H9 (cell line): ENCODE measurements at regions not wholly inside any gene's neighbourhood (a gene's known extent, or its start where the extent isn't known, plus 50 kb on each side); places are given as distances from the start of the nearest gene placed in this dataset.

ENCODE experiments used
- DNase-seq: peaks from one replicate; pipeline ENCODE4 v3.0.0-alpha.2; 2017
- H2AFZ ChIP-seq: one replicate; pipeline ENCODE4 v1.6.1; 2013; ENCODE audit warnings: mild to moderate bottlenecking, low read length, control low read depth, moderate library complexity
- H2AK5ac ChIP-seq: 2 replicates; pipeline ENCODE4 v1.6.1; 2013; ENCODE audit warnings: low read length, control low read depth, mixed read lengths; ENCODE audit not compliant: insufficient read length
- H2BK120ac ChIP-seq: one replicate; pipeline ENCODE4 v1.6.1; 2013; ENCODE audit warnings: low read depth, mild to moderate bottlenecking, low read length, control low read depth, inconsistent platforms; ENCODE audit not compliant: poor library complexity, severe bottlenecking
- H2BK12ac ChIP-seq: 2 replicates; pipeline ENCODE4 v1.6.1; 2013; ENCODE audit warnings: low read length, control low read depth, mixed read lengths, low read depth; ENCODE audit not compliant: insufficient read length
- H2BK15ac ChIP-seq: 2 replicates; pipeline ENCODE4 v1.6.1; 2013; ENCODE audit warnings: low read depth, low read length, control low read depth
- H2BK20ac ChIP-seq: one replicate; pipeline ENCODE4 v1.6.1; 2013; ENCODE audit warnings: low read depth, mild to moderate bottlenecking, low read length, control low read depth, inconsistent platforms; ENCODE audit not compliant: poor library complexity, severe bottlenecking
- H2BK5ac ChIP-seq: 2 replicates; pipeline ENCODE4 v1.6.1; 2013; ENCODE audit warnings: low read length, control low read depth, mixed read lengths; ENCODE audit not compliant: insufficient read length
- H3K14ac ChIP-seq: 2 replicates; pipeline ENCODE4 v1.6.1; 2013; ENCODE audit warnings: low read length, control low read depth; ENCODE audit not compliant: insufficient read depth
- H3K18ac ChIP-seq: 2 replicates; pipeline ENCODE4 v1.6.1; 2013; ENCODE audit warnings: low read depth, mild to moderate bottlenecking, mixed read lengths, low read length, control low read depth; ENCODE audit not compliant: insufficient read length
- H3K23ac ChIP-seq: 2 replicates; pipeline ENCODE4 v1.6.1; 2013; ENCODE audit warnings: low read length, control low read depth, mixed read lengths, low read depth; ENCODE audit not compliant: insufficient read length
- H3K23me2 ChIP-seq: 2 replicates; pipeline ENCODE4 v1.6.1; 2013; ENCODE audit warnings: low read depth, mild to moderate bottlenecking, mixed read lengths, low read length, control low read depth; ENCODE audit not compliant: insufficient read length, poor library complexity, severe bottlenecking
- H3K27ac ChIP-seq: 2 replicates; pipeline ENCODE4 v1.5.1; 2013; ENCODE audit warnings: low read length, control low read depth, mixed read lengths, low read depth; ENCODE audit not compliant: insufficient read length
- H3K27me3 ChIP-seq: 2 replicates; pipeline ENCODE4 v1.6.1; 2013; ENCODE audit warnings: low read length, control low read depth, inconsistent platforms; ENCODE audit not compliant: insufficient read depth
- H3K4ac ChIP-seq: 2 replicates; pipeline ENCODE4 v1.6.1; 2013; ENCODE audit warnings: low read depth, mild to moderate bottlenecking, control low read depth, inconsistent platforms, low read length, moderate library complexity
- H3K4me1 ChIP-seq: 2 replicates; pipeline ENCODE4 v1.6.1; 2013; ENCODE audit warnings: low read length, control low read depth, inconsistent platforms; ENCODE audit not compliant: insufficient read depth
- H3K4me2 ChIP-seq: 2 replicates; pipeline ENCODE4 v1.6.1; 2013; ENCODE audit warnings: low read length, control low read depth, mixed read lengths; ENCODE audit not compliant: insufficient read length, insufficient read depth
- H3K56ac ChIP-seq: 2 replicates; pipeline ENCODE4 v1.6.1; 2013; ENCODE audit warnings: low read depth, mild to moderate bottlenecking, mixed read lengths, low read length, control low read depth; ENCODE audit not compliant: insufficient read length
- H3K79me1 ChIP-seq: 2 replicates; pipeline ENCODE4 v1.6.1; 2013; ENCODE audit warnings: low read depth, mild to moderate bottlenecking, moderate library complexity, low read length, control low read depth, inconsistent platforms; ENCODE audit not compliant: insufficient read depth, poor library complexity, severe bottlenecking
- H3K79me2 ChIP-seq: 2 replicates; pipeline ENCODE4 v1.6.1; 2013; ENCODE audit warnings: low read length, control low read depth, inconsistent platforms; ENCODE audit not compliant: insufficient read depth
- H3K9ac ChIP-seq: 2 replicates; pipeline ENCODE4 v1.6.1; 2013; ENCODE audit warnings: low read length, control low read depth, mixed read lengths; ENCODE audit not compliant: insufficient read length; ENCODE audit errors: extremely low read depth
- H3K9me3 ChIP-seq: one replicate; pipeline ENCODE4 v1.6.1; 2013; ENCODE audit warnings: low read depth, low read length, inconsistent platforms; ENCODE audit not compliant: control insufficient read depth
- H3T11ph ChIP-seq: one replicate; pipeline ENCODE4 v1.6.1; 2013; ENCODE audit warnings: mild to moderate bottlenecking, low read length, control low read depth, inconsistent platforms
- H4K20me1 ChIP-seq: one replicate; pipeline ENCODE4 v1.6.1; 2013; ENCODE audit not compliant: control insufficient read depth, insufficient read length, insufficient read depth
- H4K5ac ChIP-seq: 2 replicates; pipeline ENCODE4 v1.6.1; 2013; ENCODE audit warnings: low read depth, mild to moderate bottlenecking, mixed read lengths, low read length, control low read depth; ENCODE audit not compliant: insufficient read length
- H4K8ac ChIP-seq: replicated peaks from 2 replicates; pipeline ENCODE4 v1.6.1; 2013; ENCODE audit warnings: low read length, control low read depth, mixed read lengths, low read depth; ENCODE audit not compliant: insufficient read length
- H4K91ac ChIP-seq: 2 replicates; pipeline ENCODE4 v1.6.1; 2013; ENCODE audit warnings: low read depth, mild to moderate bottlenecking, moderate library complexity, mixed read lengths, low read length, control low read depth; ENCODE audit not compliant: insufficient read length
- H3K27ac Mint-ChIP-seq, 3 experiments: 2 replicates in 2 of 3; 3 replicates in 1 of 3; pipeline ENCODE4 v1.8.0; 2020 to 2021; ENCODE audit warnings: mixed read lengths in 3 of 3, mild to moderate bottlenecking in 1 of 3, moderate library complexity in 1 of 3
- H3K27me3 Mint-ChIP-seq: 2 replicates; pipeline ENCODE4 v1.8.0; 2021; ENCODE audit warnings: low read depth, mild to moderate bottlenecking, moderate library complexity, mixed read lengths
- H3K36me3 Mint-ChIP-seq, 3 experiments: 2 replicates in 2 of 3; 3 replicates in 1 of 3; pipeline ENCODE4 v1.8.0; 2020 to 2021; ENCODE audit warnings: low read depth in 3 of 3, mixed read lengths in 3 of 3; ENCODE audit not compliant: insufficient read depth in 1 of 3
- H3K4me1 Mint-ChIP-seq, 2 experiments: 2 replicates each; pipeline ENCODE4 v1.8.0; 2020; ENCODE audit warnings: mixed read lengths in 2 of 2
- H3K4me3 Mint-ChIP-seq, 2 experiments: 2 replicates in 1 of 2; 3 replicates in 1 of 2; pipeline ENCODE4 v1.8.0; 2020 to 2021; ENCODE audit warnings: mild to moderate bottlenecking in 2 of 2, mixed read lengths in 2 of 2, moderate library complexity in 1 of 2
- H3K9me3 Mint-ChIP-seq, 2 experiments: 2 replicates in 1 of 2; 3 replicates in 1 of 2; pipeline ENCODE4 v1.8.0; 2020; ENCODE audit warnings: mild to moderate bottlenecking in 2 of 2, mixed read lengths in 2 of 2, moderate library complexity in 1 of 2
- WGBS: extraction: QIAGEN DNeasy Blood & Tissue Kit; methylation state at CpG from one replicate; pipeline ENCODE4 v1.1.7; 2013; ENCODE audit warnings: missing lambda C conversion rate, low lambda C conversion rate, mixed read lengths; ENCODE audit not compliant: insufficient read length; ENCODE audit errors: extremely low coverage; 5-methylcytosine and 5-hydroxymethylcytosine counted together
- TF ChIP-seq, protein P1 (sequence below): fragments of 200-600 bp; sonication (generic); conservative IDR thresholded peaks from 3 replicates; pipeline ENCODE4 v1.8.0; 2021; ENCODE audit warnings: antibody characterized with exemption, mild to moderate bottlenecking

DNA sequence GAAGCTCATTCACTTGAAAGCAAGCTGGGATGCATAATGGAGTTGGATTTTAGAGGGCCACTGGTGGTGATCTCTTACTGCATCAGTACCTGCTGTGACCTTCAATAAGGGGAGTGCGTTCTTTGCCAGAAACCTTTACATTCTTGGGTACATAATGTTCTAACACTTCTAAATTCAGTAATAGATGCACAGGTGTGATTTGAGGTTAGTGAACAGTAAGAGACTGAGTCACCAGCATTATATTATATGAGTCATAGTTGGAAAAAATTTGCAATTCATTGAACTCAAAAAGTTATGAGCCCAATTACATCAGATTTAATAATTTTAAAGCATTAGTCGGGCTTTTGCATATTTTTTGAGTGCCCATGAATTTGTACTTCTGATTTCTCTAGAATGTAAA is 803.3 kb downstream of the ADCYAP1 start:
- H3K36me3 Mint-ChIP-seq = no peaks in the 10 kb centered on the region; a peak in 1 of 7 replicates

More for the DNA sequence above, 803.3 kb downstream of the ADCYAP1 start:
- Histone ChIP-seq H3K4me2 (no peak overlapping the region), H3K18ac (no peak overlapping the region), H2BK12ac (no peak overlapping the region), H4K8ac (no peak overlapping the region), H4K5ac (no peak overlapping the region), H2BK120ac (no peak overlapping the region), H2AFZ (no peak overlapping the region), H3T11ph (no peak overlapping the region), H3K9ac (no peak overlapping the region), H4K20me1 (no peaks in the 10 kb centered on the region), H3K79me1 (no peaks in the 10 kb centered on the region), H2BK15ac (no peak overlapping the region), H3K56ac (no peak overlapping the region), H3K23me2 (no peaks in the 10 kb centered on the region), H3K23ac (no peak overlapping the region), H3K79me2 (no peaks in the 10 kb centered on the region), H2BK20ac (no peak overlapping the region), H3K9me3 (no peaks in the 10 kb centered on the region), H3K14ac (no peak overlapping the region), H4K91ac (no peak overlapping the region), H3K27ac (no peak overlapping the region), H3K4me1 (no peaks in the 10 kb centered on the region), H3K27me3 (no peaks in the 10 kb centered on the region), H3K4ac (no peak overlapping the region), H2AK5ac (no peak overlapping the region), H2BK5ac (no peak overlapping the region)
- H3K4me1 Mint-ChIP-seq = no peaks in the 10 kb centered on the region
- no peak overlapping the region for H3K4me3 Mint-ChIP-seq
- no CpG with 5 or more reads among the region's 2 CpGs for WGBS
- no peak for DNase-seq
- TF ChIP-seq, protein P1, sequence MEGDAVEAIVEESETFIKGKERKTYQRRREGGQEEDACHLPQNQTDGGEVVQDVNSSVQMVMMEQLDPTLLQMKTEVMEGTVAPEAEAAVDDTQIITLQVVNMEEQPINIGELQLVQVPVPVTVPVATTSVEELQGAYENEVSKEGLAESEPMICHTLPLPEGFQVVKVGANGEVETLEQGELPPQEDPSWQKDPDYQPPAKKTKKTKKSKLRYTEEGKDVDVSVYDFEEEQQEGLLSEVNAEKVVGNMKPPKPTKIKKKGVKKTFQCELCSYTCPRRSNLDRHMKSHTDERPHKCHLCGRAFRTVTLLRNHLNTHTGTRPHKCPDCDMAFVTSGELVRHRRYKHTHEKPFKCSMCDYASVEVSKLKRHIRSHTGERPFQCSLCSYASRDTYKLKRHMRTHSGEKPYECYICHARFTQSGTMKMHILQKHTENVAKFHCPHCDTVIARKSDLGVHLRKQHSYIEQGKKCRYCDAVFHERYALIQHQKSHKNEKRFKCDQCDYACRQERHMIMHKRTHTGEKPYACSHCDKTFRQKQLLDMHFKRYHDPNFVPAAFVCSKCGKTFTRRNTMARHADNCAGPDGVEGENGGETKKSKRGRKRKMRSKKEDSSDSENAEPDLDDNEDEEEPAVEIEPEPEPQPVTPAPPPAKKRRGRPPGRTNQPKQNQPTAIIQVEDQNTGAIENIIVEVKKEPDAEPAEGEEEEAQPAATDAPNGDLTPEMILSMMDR = no peak
- no peak overlapping the region for H3K27ac Mint-ChIP-seq
- H3K27me3 Mint-ChIP-seq = no peaks in the 10 kb centered on the region
- 0 out of 5 replicates have a peak, but pooled peaks cover 1 to 2% of the 10 kb centered on the region in 2 experiments for H3K9me3 Mint-ChIP-seq
